ENCODE measurements at regions not wholly inside any gene's neighbourhood (a gene's known extent, or its start where the extent isn't known, plus 50 kb on each side); places are given as distances from the start of the nearest gene placed in this dataset.
A peak's percentile ranks its signal among the peaks of the same experiment; 100 is the strongest.

- DNase-seq, result peak; percentile 23
- no peaks in the 10 kb centered on the region for H3K36me3 ChIP-seq (ENCODE audit: low read depth, missing control alignments)
- intact Hi-C loops (cut with DNase I; ENCODE audit: low total_unique reads), result no loop called here
- 72 to 81% methylated on average over 3 of the region's 3 CpGs for WGBS, 2 donors
- no peaks in the 10 kb centered on the region for H3K27me3 ChIP-seq
- H3K9me3 ChIP-seq, result no peaks in the 10 kb centered on the region
- no peak overlapping the region for H3K4me3 ChIP-seq
- H3K27ac ChIP-seq, result no peak overlapping the region
- TF ChIP-seq POLR2A (IDR thresholded peaks at IDR 0.05), result no peak
- peaks cover 10% of the 10 kb centered on the region for H3K4me1 ChIP-seq
These were observed 168.6 kb downstream of the TRIM33 start for GRCh38 chr1:114342376-114342775.

- WGBS, 2 donors, result 23 to 47% methylated on average over 6 of the region's 6 CpGs
These were observed 169.1 kb downstream of the TRIM33 start for GRCh38 chr1:114341856-114342255.

GRCh38 chr1:114341299-114341698, 169.7 kb downstream of the TRIM33 start:
- Histone ChIP-seq H3K27ac (no peak overlapping the region), H3K27me3 (no peaks in the 10 kb centered on the region), H3K4me3 (no peak overlapping the region), H3K9me3 (no peaks in the 10 kb centered on the region), H3K4me1 (peaks cover 10% of the 10 kb centered on the region), H3K36me3 (ENCODE audit: low read depth, missing control alignments) (no peaks in the 10 kb centered on the region)
- intact Hi-C loops (cut with DNase I; ENCODE audit: low total_unique reads), result no loop called here
- no peak for DNase-seq
- TF ChIP-seq CTCF (IDR thresholded peaks at IDR 0.05), result no peak
- TF ChIP-seq POLR2A (IDR thresholded peaks at IDR 0.05), result no peak
- WGBS, 2 donors, result 86 to 89% methylated on average over 3 of the region's 3 CpGs

More at GRCh38 chr1:114341856-114342255, 169.1 kb downstream of the TRIM33 start:
- Histone ChIP-seq H3K4me1 (peaks cover 10% of the 10 kb centered on the region), H3K4me3 (no peak overlapping the region), H3K27ac (no peak overlapping the region), H3K36me3 (ENCODE audit: low read depth, missing control alignments) (no peaks in the 10 kb centered on the region), H3K9me3 (no peaks in the 10 kb centered on the region), H3K27me3 (no peaks in the 10 kb centered on the region)
- intact Hi-C loops (cut with DNase I; ENCODE audit: low total_unique reads), result no loop called here
- DNase-seq, result no peak
- TF ChIP-seq CTCF (IDR thresholded peaks at IDR 0.05), result no peak
- no peak for TF ChIP-seq POLR2A (IDR thresholded peaks at IDR 0.05)

- WGBS, 2 donors, result 94 to 100% methylated on average over 1 of the region's 1 CpG
- H3K36me3 ChIP-seq (ENCODE audit: low read depth, missing control alignments), result no peaks in the 10 kb centered on the region
- H3K4me1 ChIP-seq, result peaks cover 7% of the 10 kb centered on the region
- intact Hi-C loops (cut with DNase I; ENCODE audit: low total_unique reads), result no loop called here
- DNase-seq, result no peak
- TF ChIP-seq CTCF (IDR thresholded peaks at IDR 0.05) (no peak), POLR2A (IDR thresholded peaks at IDR 0.05) (no peak)
- H3K27me3 ChIP-seq, result no peaks in the 10 kb centered on the region
- no peak overlapping the region for H3K4me3 ChIP-seq
- no peak overlapping the region for H3K27ac ChIP-seq
- no peaks in the 10 kb centered on the region for H3K9me3 ChIP-seq
These were observed 170.1 kb downstream of the TRIM33 start for GRCh38 chr1:114340892-114341291.

- Histone ChIP-seq H3K27me3 (no peaks in the 10 kb centered on the region), H3K4me1 (peaks cover 3% of the 10 kb centered on the region), H3K4me3 (no peak overlapping the region), H3K9me3 (no peaks in the 10 kb centered on the region), H3K27ac (no peak overlapping the region), H3K36me3 (ENCODE audit: low read depth, missing control alignments) (no peaks in the 10 kb centered on the region)
- no peak for TF ChIP-seq CTCF (IDR thresholded peaks at IDR 0.05)
- no peak for TF ChIP-seq POLR2A (IDR thresholded peaks at IDR 0.05)
- intact Hi-C loops (cut with DNase I; ENCODE audit: low total_unique reads), result no loop called here
- no peak for DNase-seq
- WGBS, 2 donors, result 84 to 92% methylated on average over 6 of the region's 6 CpGs
These were observed 171.6 kb downstream of the TRIM33 start for GRCh38 chr1:114339379-114339778.

All from testis (tissue), 2 donors.